H1 (cell line): ENCODE measurements at regions not wholly inside any gene's neighbourhood (a gene's known extent, or its start where the extent isn't known, plus 50 kb on each side); places are given as distances from the start of the nearest gene placed in this dataset.

Source experiments
- CTBP2 ChIP-seq: IDR thresholded peaks from 2 replicates; pipeline ENCODE4 v1.7.0; 2011; ENCODE audit warnings: borderline replicate concordance, mild to moderate bottlenecking, moderate library complexity, mixed read lengths, low read length; ENCODE audit not compliant: insufficient read depth, insufficient read length
- POLR2A ChIP-seq, 2 experiments: IDR thresholded peaks; 1 replicate in 1 of 2; 2 replicates in 1 of 2; pipeline ENCODE4 v1.6.1; 2011; ENCODE audit warnings: low read depth in 2 of 2, low read length in 2 of 2, mild to moderate bottlenecking in 2 of 2; ENCODE audit errors: control extremely low read depth in 1 of 2
- POLR2AphosphoS5 ChIP-seq: IDR thresholded peaks from 2 replicates; pipeline ENCODE4 v1.6.1; 2011; ENCODE audit warnings: low read depth, low read length
- SP2 ChIP-seq: IDR thresholded peaks from 2 replicates; pipeline ENCODE4 v1.6.1; 2012; ENCODE audit warnings: mild to moderate bottlenecking, low read length, inconsistent platforms
- SUZ12 ChIP-seq: fragments of 200-600 bp; sonication (generic); IDR thresholded peaks from 2 replicates; pipeline ENCODE4 v1.6.1; 2012; ENCODE audit warnings: mild to moderate bottlenecking, inconsistent platforms, low read length, moderate library complexity, mixed read lengths

- TF ChIP-seq CTBP2 (no peak), POLR2AphosphoS5 (no peak), SP2 (no peak), POLR2A (IDR thresholded peaks at IDR 0.05; ENCODE audit: control extremely low read depth in 1 of 2, low read depth in 2 of 2, low read length in 2 of 2) (no peak), SUZ12 (no peak)
Observed at GRCh38 chr6:141097471-141097870, 1035.3 kb upstream of the GJE1 start (continued).
